Neural crest cell (in vitro differentiated cells): ENCODE measurements at regions not wholly inside any gene's neighbourhood (a gene's known extent, or its start where the extent isn't known, plus 50 kb on each side); places are given as distances from the start of the nearest gene placed in this dataset.

Experiments
- DNase-seq: peaks from one replicate; pipeline ENCODE4 v3.0.0; 2021; ENCODE audit warnings: low read depth, mixed read lengths, low spot score
- H3K27ac Mint-ChIP-seq: one replicate; pipeline ENCODE4 v1.8.0; 2021; ENCODE audit warnings: mild to moderate bottlenecking, mixed read lengths; ENCODE audit not compliant: unreplicated experiment
- H3K27me3 Mint-ChIP-seq: 2 replicates; pipeline ENCODE4 v1.8.0; 2021; ENCODE audit warnings: low read depth, mild to moderate bottlenecking, mixed read lengths
- H3K36me3 Mint-ChIP-seq: 2 replicates; pipeline ENCODE4 v1.8.0; 2021; ENCODE audit warnings: low read depth, mild to moderate bottlenecking, mixed read lengths
- H3K4me1 Mint-ChIP-seq: 2 replicates; pipeline ENCODE4 v1.8.0; 2021; ENCODE audit warnings: mixed read lengths
- H3K4me3 Mint-ChIP-seq: one replicate; pipeline ENCODE4 v1.8.0; 2021; ENCODE audit warnings: mild to moderate bottlenecking, mixed read lengths
- H3K9me3 Mint-ChIP-seq: 2 replicates; pipeline ENCODE4 v1.8.0; 2021; ENCODE audit warnings: mixed read lengths
- TF ChIP-seq, protein P1 (sequence below): fragments of 200-600 bp; sonication (generic); conservative IDR thresholded peaks from 2 replicates; pipeline ENCODE4 v1.5.0; 2021; ENCODE audit warnings: antibody characterized with exemption, mild to moderate bottlenecking

- Mint-ChIP-seq H3K27ac (no peak overlapping the region), H3K27me3 (peaks cover 33% of the 10 kb centered on the region), H3K4me3 (no peak overlapping the region), H3K4me1 (no peaks in the 10 kb centered on the region), H3K9me3 (no peaks in the 10 kb centered on the region), H3K36me3 (no peaks in the 10 kb centered on the region)
- DNase-seq: no peak
- TF ChIP-seq, protein P1, sequence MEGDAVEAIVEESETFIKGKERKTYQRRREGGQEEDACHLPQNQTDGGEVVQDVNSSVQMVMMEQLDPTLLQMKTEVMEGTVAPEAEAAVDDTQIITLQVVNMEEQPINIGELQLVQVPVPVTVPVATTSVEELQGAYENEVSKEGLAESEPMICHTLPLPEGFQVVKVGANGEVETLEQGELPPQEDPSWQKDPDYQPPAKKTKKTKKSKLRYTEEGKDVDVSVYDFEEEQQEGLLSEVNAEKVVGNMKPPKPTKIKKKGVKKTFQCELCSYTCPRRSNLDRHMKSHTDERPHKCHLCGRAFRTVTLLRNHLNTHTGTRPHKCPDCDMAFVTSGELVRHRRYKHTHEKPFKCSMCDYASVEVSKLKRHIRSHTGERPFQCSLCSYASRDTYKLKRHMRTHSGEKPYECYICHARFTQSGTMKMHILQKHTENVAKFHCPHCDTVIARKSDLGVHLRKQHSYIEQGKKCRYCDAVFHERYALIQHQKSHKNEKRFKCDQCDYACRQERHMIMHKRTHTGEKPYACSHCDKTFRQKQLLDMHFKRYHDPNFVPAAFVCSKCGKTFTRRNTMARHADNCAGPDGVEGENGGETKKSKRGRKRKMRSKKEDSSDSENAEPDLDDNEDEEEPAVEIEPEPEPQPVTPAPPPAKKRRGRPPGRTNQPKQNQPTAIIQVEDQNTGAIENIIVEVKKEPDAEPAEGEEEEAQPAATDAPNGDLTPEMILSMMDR: no peak
Observed at GRCh38 chr3:72111265-72112205, 326.6 kb upstream of the PROK2 start.

DNA sequence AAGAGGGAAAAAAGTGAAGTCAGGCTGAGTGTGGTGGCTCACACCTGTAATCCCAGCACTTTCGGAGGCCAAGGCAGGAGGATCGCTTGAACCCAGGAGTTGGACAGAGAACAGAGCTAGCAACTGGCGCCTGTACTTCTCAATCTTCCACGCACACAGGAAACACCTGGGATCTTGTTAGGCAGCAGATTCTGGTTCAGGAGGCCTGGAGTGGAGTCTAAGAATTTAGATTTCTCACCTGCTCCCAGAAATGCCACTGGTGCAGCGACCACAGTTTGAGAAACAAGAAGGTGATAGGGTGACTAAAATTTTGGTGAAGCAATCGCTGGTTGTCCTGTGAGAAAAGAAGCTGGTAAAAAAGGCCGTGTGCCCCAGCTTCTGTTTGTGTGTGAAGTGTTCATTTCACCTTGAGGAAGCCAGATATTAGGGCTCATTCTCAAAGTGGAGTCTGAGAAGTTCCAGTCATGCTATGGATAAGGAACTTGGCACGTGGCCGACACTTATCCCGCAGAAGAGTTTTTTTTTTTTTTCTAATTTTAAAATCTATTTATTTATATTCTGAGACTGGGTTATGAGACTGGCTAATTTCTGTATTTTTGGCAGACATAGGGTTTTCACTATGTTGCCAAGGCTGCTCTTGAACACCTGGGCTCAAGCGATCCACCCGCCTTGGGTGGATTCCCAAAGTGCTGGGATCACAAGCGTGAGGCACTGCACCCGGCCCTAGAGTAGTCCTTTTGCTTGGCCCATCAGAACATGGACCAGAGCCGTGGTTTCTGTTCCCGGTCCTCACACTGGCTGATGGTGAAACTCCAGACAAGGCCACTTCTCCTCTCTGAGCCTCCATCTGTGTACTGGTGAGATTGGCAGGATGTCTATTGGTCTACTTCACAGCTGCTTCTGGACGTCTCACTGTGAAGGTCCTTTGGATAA is 324.6 kb upstream of the PROK2 start:
- Mint-ChIP-seq H3K27me3 (peaks cover 52% of the 10 kb centered on the region), H3K36me3 (no peaks in the 10 kb centered on the region), H3K4me3 (no peak overlapping the region), H3K27ac (no peak overlapping the region), H3K4me1 (no peaks in the 10 kb centered on the region), H3K9me3 (no peaks in the 10 kb centered on the region)
- DNase-seq: no peak
- TF ChIP-seq, protein P1: no peak

- TF ChIP-seq, protein P1: no peak
- DNase-seq: no peak
- H3K9me3 Mint-ChIP-seq: no peaks in the 10 kb centered on the region
- H3K27ac Mint-ChIP-seq: no peak overlapping the region
- no peak overlapping the region for H3K4me3 Mint-ChIP-seq
- no peaks in the 10 kb centered on the region for H3K36me3 Mint-ChIP-seq
- peaks cover 17% of the 10 kb centered on the region for H3K4me1 Mint-ChIP-seq
- H3K27me3 Mint-ChIP-seq: peaks cover 77% of the 10 kb centered on the region
Observed at GRCh38 chr3:72105306-72105705, 320.4 kb upstream of the PROK2 start.

- no peaks in the 10 kb centered on the region for H3K36me3 Mint-ChIP-seq
- no peak overlapping the region for H3K27ac Mint-ChIP-seq
- no peaks in the 10 kb centered on the region for H3K9me3 Mint-ChIP-seq
- H3K4me3 Mint-ChIP-seq: no peak overlapping the region
- H3K4me1 Mint-ChIP-seq: peaks cover 23% of the 10 kb centered on the region
- H3K27me3 Mint-ChIP-seq: peaks cover 93% of the 10 kb centered on the region
- TF ChIP-seq, protein P1: no peak
- DNase-seq: no peak
Observed at GRCh38 chr3:72102112-72102616, 317.2 kb upstream of the PROK2 start.

DNA sequence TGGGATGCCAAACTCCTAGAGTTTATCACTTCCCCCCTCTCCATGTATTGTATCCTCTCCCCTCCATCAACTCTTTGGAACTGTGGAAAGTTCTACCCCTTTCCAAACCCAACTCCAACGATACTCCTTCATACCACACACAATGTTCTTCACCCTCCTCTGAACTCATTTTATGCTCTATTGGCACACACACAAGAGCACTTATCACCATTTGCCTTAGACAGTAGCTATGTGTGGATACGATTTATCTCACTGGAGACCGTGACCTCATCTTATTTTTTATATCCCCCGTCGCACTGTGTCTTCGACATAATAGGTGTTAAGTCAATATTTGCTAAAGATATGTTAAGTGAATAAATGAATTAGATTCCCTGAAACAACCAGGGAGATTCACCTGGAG is 316.5 kb upstream of the PROK2 start:
- no peaks in the 10 kb centered on the region for H3K9me3 Mint-ChIP-seq
- H3K4me3 Mint-ChIP-seq: no peak overlapping the region
- H3K27me3 Mint-ChIP-seq: peaks cover 97% of the 10 kb centered on the region
- TF ChIP-seq, protein P1: no peak
- H3K27ac Mint-ChIP-seq: no peak overlapping the region
- DNase-seq: no peak
- H3K36me3 Mint-ChIP-seq: no peaks in the 10 kb centered on the region
- peaks cover 23% of the 10 kb centered on the region for H3K4me1 Mint-ChIP-seq
